ENCODE measurements at regions not wholly inside any gene's neighbourhood (a gene's known extent, or its start where the extent isn't known, plus 50 kb on each side); places are given as distances from the start of the nearest gene placed in this dataset.
A peak's percentile ranks its signal among the peaks of the same experiment; 100 is the strongest.

DNA sequence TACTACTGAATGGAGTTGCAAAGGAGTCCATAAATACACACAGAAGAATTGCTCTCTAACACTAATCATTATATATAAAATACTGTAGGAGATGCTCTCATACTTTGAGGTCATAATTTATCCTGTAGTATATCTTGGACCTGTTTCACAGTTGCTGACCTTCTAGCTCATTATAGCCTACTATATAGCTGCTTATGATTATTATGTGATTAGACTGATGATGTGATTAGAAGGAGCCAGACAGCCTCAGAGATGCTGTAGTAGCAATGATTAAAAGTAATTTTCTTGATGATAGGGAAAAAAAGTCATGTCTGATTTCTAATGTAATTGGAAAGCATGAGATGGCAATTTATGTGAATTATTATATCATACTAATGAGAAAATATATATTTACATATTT lies 455.7 kb downstream of the CNTNAP4 start:
- TF ChIP-seq GATA3 (IDR thresholded peaks at IDR 0.05; ENCODE audit: low read depth, low read length) (peak; percentile 32; the same call in 1 of the 2 replicates), GATA2 (IDR thresholded peaks at IDR 0.05; ENCODE audit: low read depth, low read length) (no peak)
